ENCODE measurements at regions not wholly inside any gene's neighbourhood (a gene's known extent, or its start where the extent isn't known, plus 50 kb on each side); places are given as distances from the start of the nearest gene placed in this dataset.

DNA sequence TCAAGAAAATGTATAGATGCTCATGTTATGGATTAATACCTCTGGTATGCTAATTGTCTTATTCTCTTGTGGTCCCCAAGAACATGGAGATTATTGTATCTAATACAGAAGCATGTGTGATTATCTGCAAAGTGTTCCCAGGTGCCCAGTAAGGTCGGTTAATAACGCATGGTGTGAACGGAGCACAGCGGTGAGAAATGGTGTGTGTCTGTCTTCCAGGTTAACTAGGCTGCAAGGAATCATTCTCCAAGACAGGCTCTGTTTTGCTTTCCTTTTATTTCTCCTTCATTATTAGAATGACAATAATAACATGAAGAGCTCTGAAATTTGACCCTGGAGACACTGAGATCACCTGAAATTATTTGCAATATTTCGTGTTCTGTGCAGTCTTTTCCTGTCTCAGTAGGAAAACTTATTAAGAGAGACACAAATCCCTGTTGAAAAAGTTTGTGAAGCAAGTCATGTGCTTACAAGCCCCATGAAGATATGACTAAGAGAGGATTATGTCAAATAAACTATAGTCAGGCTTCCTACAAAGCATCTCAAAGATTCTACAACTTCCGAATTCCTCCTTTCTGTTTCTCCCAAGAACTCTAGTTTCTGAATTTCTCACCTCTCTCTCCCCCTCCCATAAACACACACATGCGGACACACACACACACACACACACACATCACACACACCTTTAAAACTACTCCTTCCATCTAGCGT is 230.9 kb downstream of the HS3ST1 start:
- Histone ChIP-seq H2AFZ (replicated peaks; ENCODE audit: low read length, poor library complexity) (no peak overlapping the region), H2BK120ac (ENCODE audit: low read depth, low read length) (no peak overlapping the region), H3K27me3 (ENCODE audit: control insufficient read depth, insufficient read depth, low read length) (no peaks in the 10 kb centered on the region), H3K56ac (ENCODE audit: extremely low read depth, insufficient read depth, low read length) (no peak overlapping the region), H4K20me1 (ENCODE audit: insufficient read depth, low read length) (no peaks in the 10 kb centered on the region), H2AK9ac (replicated peaks; ENCODE audit: low read depth, low read length, poor library complexity) (no peak overlapping the region), H3K9me1 (ENCODE audit: insufficient read depth, low read length) (no peaks in the 10 kb centered on the region), H4K91ac (ENCODE audit: insufficient read depth, low read depth, low read length) (no peak overlapping the region), H3K18ac (ENCODE audit: low read depth, low read length) (no peak overlapping the region), H3K4ac (ENCODE audit: low read depth, low read length) (no peak overlapping the region), H2AK5ac (ENCODE audit: low read depth, low read length) (no peak overlapping the region), H3K36me3 (ENCODE audit: control insufficient read depth, insufficient read depth, low read length) (no peaks in the 10 kb centered on the region), H3K4me1 (ENCODE audit: control insufficient read depth, insufficient read depth, low read length) (no peaks in the 10 kb centered on the region), H3K23ac (ENCODE audit: low read depth, low read length) (no peak overlapping the region), H3K4me3 (ENCODE audit: insufficient read depth, low read depth, low read length) (no peak overlapping the region), H3K9me3 (ENCODE audit: control insufficient read depth, insufficient read depth, low read length) (peaks cover 2% of the 10 kb centered on the region; the same call in 1 of the 2 replicates), H3K79me1 (ENCODE audit: low read depth in 1 of 2, low read length in 2 of 2) (no peaks in the 10 kb centered on the region), H2BK15ac (ENCODE audit: low read depth, low read length) (no peak overlapping the region), H2BK5ac (ENCODE audit: low read depth, low read length, poor library complexity, severe bottlenecking) (no peak overlapping the region), H3K4me2 (ENCODE audit: low read depth, low read length) (no peak overlapping the region), H4K8ac (ENCODE audit: low read depth in 2 of 2, low read length in 2 of 2) (no peak overlapping the region), H4K5ac (ENCODE audit: low read depth, low read length) (no peak overlapping the region), H3K27ac (ENCODE audit: insufficient read depth, low read length) (no peak overlapping the region), H3K9ac (ENCODE audit: low read depth, low read length) (no peak overlapping the region), H3K14ac (replicated peaks; ENCODE audit: low read depth, low read length) (no peak overlapping the region), H2BK20ac (ENCODE audit: low read depth, low read length) (no peak overlapping the region)
- TF ChIP-seq POLR2A (IDR thresholded peaks at IDR 0.05; ENCODE audit: low read depth, low read length) (no peak), CHD1 (IDR thresholded peaks at IDR 0.05; ENCODE audit: low read depth, low read length) (no peak), MXI1 (IDR thresholded peaks at IDR 0.05; ENCODE audit: borderline replicate concordance, low read depth, low read length) (no peak), SMC3 (IDR thresholded peaks at IDR 0.05; ENCODE audit: low read depth, low read length) (no peak), BHLHE40 (IDR thresholded peaks at IDR 0.05; ENCODE audit: low read depth, low read length) (no peak), CEBPB (IDR thresholded peaks at IDR 0.05; ENCODE audit: low read depth, low read length) (no peak), NFE2L2 (IDR thresholded peaks at IDR 0.05; ENCODE audit: low read depth, low read length) (no peak), MAZ (IDR thresholded peaks at IDR 0.05; ENCODE audit: borderline replicate concordance, low read depth, low read length) (no peak), RCOR1 (IDR thresholded peaks at IDR 0.05; ENCODE audit: insufficient replicate concordance, low read length) (no peak), RAD21 (IDR thresholded peaks at IDR 0.05; ENCODE audit: low read length) (no peak), MAFK (IDR thresholded peaks at IDR 0.05; ENCODE audit: low read depth, low read length) (no peak), FOS (IDR thresholded peaks at IDR 0.05; ENCODE audit: low read depth, low read length) (no peak), RFX5 (IDR thresholded peaks at IDR 0.05; ENCODE audit: low read depth, low read length) (no peak)
- TF ChIP-seq, protein P1, sequence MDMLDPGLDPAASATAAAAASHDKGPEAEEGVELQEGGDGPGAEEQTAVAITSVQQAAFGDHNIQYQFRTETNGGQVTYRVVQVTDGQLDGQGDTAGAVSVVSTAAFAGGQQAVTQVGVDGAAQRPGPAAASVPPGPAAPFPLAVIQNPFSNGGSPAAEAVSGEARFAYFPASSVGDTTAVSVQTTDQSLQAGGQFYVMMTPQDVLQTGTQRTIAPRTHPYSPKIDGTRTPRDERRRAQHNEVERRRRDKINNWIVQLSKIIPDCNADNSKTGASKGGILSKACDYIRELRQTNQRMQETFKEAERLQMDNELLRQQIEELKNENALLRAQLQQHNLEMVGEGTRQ (IDR thresholded peaks at IDR 0.05; ENCODE audit: low read depth, low read length) = no peak
- TF ChIP-seq, protein P2, sequence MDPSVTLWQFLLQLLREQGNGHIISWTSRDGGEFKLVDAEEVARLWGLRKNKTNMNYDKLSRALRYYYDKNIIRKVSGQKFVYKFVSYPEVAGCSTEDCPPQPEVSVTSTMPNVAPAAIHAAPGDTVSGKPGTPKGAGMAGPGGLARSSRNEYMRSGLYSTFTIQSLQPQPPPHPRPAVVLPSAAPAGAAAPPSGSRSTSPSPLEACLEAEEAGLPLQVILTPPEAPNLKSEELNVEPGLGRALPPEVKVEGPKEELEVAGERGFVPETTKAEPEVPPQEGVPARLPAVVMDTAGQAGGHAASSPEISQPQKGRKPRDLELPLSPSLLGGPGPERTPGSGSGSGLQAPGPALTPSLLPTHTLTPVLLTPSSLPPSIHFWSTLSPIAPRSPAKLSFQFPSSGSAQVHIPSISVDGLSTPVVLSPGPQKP (IDR thresholded peaks at IDR 0.05; ENCODE audit: borderline replicate concordance, low read depth, low read length) = no peak
- TF ChIP-seq, protein P3, sequence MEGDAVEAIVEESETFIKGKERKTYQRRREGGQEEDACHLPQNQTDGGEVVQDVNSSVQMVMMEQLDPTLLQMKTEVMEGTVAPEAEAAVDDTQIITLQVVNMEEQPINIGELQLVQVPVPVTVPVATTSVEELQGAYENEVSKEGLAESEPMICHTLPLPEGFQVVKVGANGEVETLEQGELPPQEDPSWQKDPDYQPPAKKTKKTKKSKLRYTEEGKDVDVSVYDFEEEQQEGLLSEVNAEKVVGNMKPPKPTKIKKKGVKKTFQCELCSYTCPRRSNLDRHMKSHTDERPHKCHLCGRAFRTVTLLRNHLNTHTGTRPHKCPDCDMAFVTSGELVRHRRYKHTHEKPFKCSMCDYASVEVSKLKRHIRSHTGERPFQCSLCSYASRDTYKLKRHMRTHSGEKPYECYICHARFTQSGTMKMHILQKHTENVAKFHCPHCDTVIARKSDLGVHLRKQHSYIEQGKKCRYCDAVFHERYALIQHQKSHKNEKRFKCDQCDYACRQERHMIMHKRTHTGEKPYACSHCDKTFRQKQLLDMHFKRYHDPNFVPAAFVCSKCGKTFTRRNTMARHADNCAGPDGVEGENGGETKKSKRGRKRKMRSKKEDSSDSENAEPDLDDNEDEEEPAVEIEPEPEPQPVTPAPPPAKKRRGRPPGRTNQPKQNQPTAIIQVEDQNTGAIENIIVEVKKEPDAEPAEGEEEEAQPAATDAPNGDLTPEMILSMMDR (conservative IDR thresholded peaks at IDR 0.05; ENCODE audit: low read depth, low read length) = no peak
- in situ Hi-C loops (cut with MboI; ENCODE audit: low sequenced_read_pairs) (no loop called here), dilution Hi-C loops (cut with HindIII; ENCODE audit: low sequenced_read_pairs, unreplicated experiment) (no loop called here), intact Hi-C loops (cut with micrococcal nuclease) (no loop called here)
- ChIA-PET POLR2A (ENCODE audit: unreplicated experiment) (no interaction called here), CTCF (no interaction called here)
- DNase-seq = no peak
- BruUV-seq (replicated peaks) = no TSS peak
- ATAC-seq (ENCODE audit: low read depth) = no peak
- WGBS, 2 experiments (ENCODE audit: extremely low coverage in 2 of 2, insufficient read length in 1 of 2) = 100% methylated on average over 4 of the region's 8 CpGs; no CpG with 5 or more reads in 1 of the 2 experiments

Data from IMR-90 (cell line).